B cell (primary cell): ENCODE measurements at regions not wholly inside any gene's neighbourhood (a gene's known extent, or its start where the extent isn't known, plus 50 kb on each side); places are given as distances from the start of the nearest gene placed in this dataset.

Experiments
- EZH2 ChIP-seq: IDR thresholded peaks from 2 replicates; pipeline ENCODE4 v1.6.1; 2012; ENCODE audit warnings: borderline replicate concordance, low read depth, mild to moderate bottlenecking, moderate library complexity, low read length; ENCODE audit not compliant: insufficient read depth, poor library complexity, severe bottlenecking
- TF ChIP-seq, protein P1 (sequence below): fragments of 200-600 bp; IDR thresholded peaks from one replicate; pipeline ENCODE4 v1.8.0; 2022; ENCODE audit warnings: antibody characterized with exemption, mild to moderate bottlenecking

DNA sequence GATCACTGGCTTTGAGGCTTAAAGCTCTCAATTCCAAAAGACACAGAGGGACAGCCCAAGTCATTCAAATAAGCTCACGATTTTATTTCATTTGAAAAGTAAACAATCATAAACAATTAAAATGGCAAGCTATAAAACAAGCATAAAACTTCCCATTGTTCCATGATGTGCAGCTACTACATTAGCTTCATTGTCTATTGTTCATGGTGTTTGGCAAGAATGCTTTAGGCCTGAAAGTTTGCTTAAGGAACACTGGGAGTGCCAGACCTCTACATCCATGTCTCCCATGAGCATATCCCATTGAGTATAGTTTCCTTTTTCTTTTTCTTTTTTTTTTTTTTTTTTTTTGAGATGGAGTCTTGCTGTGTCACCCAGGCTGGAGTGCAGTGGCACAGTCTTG lies 286.1 kb upstream of the ESRRG start:
- TF ChIP-seq, protein P1, sequence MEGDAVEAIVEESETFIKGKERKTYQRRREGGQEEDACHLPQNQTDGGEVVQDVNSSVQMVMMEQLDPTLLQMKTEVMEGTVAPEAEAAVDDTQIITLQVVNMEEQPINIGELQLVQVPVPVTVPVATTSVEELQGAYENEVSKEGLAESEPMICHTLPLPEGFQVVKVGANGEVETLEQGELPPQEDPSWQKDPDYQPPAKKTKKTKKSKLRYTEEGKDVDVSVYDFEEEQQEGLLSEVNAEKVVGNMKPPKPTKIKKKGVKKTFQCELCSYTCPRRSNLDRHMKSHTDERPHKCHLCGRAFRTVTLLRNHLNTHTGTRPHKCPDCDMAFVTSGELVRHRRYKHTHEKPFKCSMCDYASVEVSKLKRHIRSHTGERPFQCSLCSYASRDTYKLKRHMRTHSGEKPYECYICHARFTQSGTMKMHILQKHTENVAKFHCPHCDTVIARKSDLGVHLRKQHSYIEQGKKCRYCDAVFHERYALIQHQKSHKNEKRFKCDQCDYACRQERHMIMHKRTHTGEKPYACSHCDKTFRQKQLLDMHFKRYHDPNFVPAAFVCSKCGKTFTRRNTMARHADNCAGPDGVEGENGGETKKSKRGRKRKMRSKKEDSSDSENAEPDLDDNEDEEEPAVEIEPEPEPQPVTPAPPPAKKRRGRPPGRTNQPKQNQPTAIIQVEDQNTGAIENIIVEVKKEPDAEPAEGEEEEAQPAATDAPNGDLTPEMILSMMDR = no peak
- no peak for TF ChIP-seq EZH2
